BE2C (cell line): ENCODE measurements at regions not wholly inside any gene's neighbourhood (a gene's known extent, or its start where the extent isn't known, plus 50 kb on each side); places are given as distances from the start of the nearest gene placed in this dataset.

Experiments
- DNase-seq: peaks from one replicate; pipeline ENCODE4 v3.0.0-alpha.2; 2020
- H3K27me3 ChIP-seq: fragments of 250-450 bp; sonication (Bioruptor Pico); 2 replicates; pipeline ENCODE4 v1.5.1; 2020; ENCODE audit warnings: mild to moderate bottlenecking
- H3K36me3 ChIP-seq: fragments of 250-450 bp; sonication (Bioruptor Pico); 2 replicates; pipeline ENCODE4 v1.5.1; 2020; ENCODE audit warnings: mild to moderate bottlenecking
- H3K4me1 ChIP-seq: fragments of 250-450 bp; sonication (Bioruptor Pico); 2 replicates; pipeline ENCODE4 v1.5.1; 2020
- H3K4me3 ChIP-seq: 2 replicates; pipeline ENCODE4 v1.5.1; 2011; ENCODE audit warnings: low read depth, low read length
- H3K9me3 ChIP-seq: fragments of 250-450 bp; sonication (Bioruptor Pico); 2 replicates; pipeline ENCODE4 v1.5.1; 2020
- TF ChIP-seq, protein P1 (sequence below): IDR thresholded peaks from 2 replicates; pipeline ENCODE4 v1.5.1; 2012; ENCODE audit warnings: mild to moderate bottlenecking, low read depth, low read length

DNA sequence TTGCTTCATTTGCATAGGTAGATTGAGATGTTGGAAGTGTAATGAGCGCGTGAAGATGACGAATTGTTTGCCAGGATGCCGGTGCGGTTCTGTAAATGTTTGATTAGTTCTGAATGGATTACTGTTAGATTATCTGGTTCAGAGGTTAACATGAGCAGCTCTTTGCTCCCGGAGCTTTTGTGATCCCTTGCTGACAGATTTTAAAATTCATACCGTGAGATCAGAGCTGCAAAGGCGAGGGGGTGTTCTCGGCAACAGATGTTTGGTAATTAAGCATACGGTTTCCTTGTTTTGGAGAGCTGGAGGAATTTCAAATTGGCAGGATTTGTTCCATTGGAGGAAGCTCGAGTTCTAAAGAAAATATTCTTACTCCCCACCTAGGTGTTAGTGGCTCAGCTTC, 237.8 kb upstream of the GPR26 start:
- DNase-seq: no peak
- Histone ChIP-seq H3K27me3 (peaks cover 7% of the 10 kb centered on the region; the same call in 1 of the 2 replicates), H3K4me1 (peaks cover 6% of the 10 kb centered on the region), H3K9me3 (no peaks in the 10 kb centered on the region), H3K4me3 (no peak overlapping the region), H3K36me3 (no peaks in the 10 kb centered on the region)
- TF ChIP-seq, protein P1, sequence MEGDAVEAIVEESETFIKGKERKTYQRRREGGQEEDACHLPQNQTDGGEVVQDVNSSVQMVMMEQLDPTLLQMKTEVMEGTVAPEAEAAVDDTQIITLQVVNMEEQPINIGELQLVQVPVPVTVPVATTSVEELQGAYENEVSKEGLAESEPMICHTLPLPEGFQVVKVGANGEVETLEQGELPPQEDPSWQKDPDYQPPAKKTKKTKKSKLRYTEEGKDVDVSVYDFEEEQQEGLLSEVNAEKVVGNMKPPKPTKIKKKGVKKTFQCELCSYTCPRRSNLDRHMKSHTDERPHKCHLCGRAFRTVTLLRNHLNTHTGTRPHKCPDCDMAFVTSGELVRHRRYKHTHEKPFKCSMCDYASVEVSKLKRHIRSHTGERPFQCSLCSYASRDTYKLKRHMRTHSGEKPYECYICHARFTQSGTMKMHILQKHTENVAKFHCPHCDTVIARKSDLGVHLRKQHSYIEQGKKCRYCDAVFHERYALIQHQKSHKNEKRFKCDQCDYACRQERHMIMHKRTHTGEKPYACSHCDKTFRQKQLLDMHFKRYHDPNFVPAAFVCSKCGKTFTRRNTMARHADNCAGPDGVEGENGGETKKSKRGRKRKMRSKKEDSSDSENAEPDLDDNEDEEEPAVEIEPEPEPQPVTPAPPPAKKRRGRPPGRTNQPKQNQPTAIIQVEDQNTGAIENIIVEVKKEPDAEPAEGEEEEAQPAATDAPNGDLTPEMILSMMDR: no peak

DNA sequence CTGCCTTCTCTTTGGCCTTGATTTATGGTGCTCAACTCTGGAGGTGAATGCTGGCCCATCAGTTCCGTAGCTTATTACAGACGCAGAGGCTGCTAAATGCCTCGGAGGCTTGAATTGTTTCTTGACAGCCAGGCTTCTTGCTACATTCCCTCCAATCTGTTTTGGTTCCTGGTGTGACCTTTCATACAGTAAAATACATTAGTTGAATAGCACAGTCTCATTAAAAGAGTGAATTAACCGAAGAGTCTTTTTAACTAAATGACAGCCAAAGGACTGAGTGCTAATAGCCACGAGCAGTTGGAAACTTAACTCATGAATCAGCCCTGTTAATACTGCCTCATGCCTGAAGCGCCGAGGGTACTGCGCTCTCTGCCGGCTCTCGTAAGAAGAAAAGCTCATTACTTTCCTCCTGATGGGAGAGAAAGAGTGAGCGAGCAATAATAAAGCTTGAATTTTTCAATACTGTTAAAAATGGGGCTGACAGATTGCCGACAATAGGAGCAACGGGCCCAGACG, 236.4 kb upstream of the GPR26 start:
- H3K27me3 ChIP-seq: peaks cover 7% of the 10 kb centered on the region; the same call in 1 of the 2 replicates
- H3K9me3 ChIP-seq: no peaks in the 10 kb centered on the region
- H3K4me3 ChIP-seq: peak overlapping the region; percentile 25
- peaks cover 6% of the 10 kb centered on the region for H3K4me1 ChIP-seq
- DNase-seq: peak; percentile 37
- no peaks in the 10 kb centered on the region for H3K36me3 ChIP-seq
- TF ChIP-seq, protein P1: peak; percentile 37; the same call in 1 of the 2 replicates

DNA sequence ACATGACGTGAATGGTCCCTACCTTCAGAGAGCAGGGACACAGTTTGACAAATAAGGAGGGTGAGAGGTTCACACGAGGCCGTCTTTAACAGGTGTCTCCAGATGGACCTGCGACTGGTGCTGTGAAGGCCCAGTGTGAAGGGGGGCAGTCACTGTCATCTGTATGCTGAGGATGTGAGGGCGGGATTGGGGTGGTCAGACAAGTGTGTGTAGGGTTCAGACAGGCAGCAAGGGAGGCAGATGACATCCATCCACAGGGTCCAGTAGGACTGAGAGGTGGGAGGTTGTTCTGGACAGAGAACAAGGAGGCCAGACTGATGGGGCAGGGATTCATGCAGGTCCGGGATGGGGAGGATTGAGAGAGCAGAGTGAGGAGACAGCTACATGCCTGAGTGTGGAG, 232.6 kb upstream of the GPR26 start:
- H3K9me3 ChIP-seq: no peaks in the 10 kb centered on the region
- DNase-seq: no peak
- peaks cover 6% of the 10 kb centered on the region for H3K4me1 ChIP-seq
- TF ChIP-seq, protein P1: no peak
- no peak overlapping the region for H3K4me3 ChIP-seq
- no peaks in the 10 kb centered on the region for H3K36me3 ChIP-seq
- H3K27me3 ChIP-seq: no peaks in the 10 kb centered on the region; the same call in 1 of the 2 replicates

- Histone ChIP-seq H3K9me3 (no peaks in the 10 kb centered on the region), H3K27me3 (no peaks in the 10 kb centered on the region), H3K4me1 (peaks cover 2% of the 10 kb centered on the region), H3K36me3 (no peaks in the 10 kb centered on the region), H3K4me3 (no peak overlapping the region)
- TF ChIP-seq, protein P1: no peak
- no peak for DNase-seq
Observed at GRCh38 chr10:123434435-123435039, 231.6 kb upstream of the GPR26 start.

GRCh38 chr10:123442901-123443300, 223.3 kb upstream of the GPR26 start:
- TF ChIP-seq, protein P1: no peak
- Histone ChIP-seq H3K36me3 (no peaks in the 10 kb centered on the region), H3K27me3 (no peaks in the 10 kb centered on the region), H3K4me3 (no peak overlapping the region), H3K4me1 (no peaks in the 10 kb centered on the region), H3K9me3 (no peaks in the 10 kb centered on the region)
- no peak for DNase-seq

- Histone ChIP-seq H3K4me1 (no peaks in the 10 kb centered on the region), H3K9me3 (no peaks in the 10 kb centered on the region), H3K36me3 (no peaks in the 10 kb centered on the region), H3K27me3 (no peaks in the 10 kb centered on the region), H3K4me3 (no peak overlapping the region)
- TF ChIP-seq, protein P1: no peak
- no peak for DNase-seq
Observed at GRCh38 chr10:123443924-123444323, 222.2 kb upstream of the GPR26 start.
